GM12891 (cell line): ENCODE measurements at regions not wholly inside any gene's neighbourhood (a gene's known extent, or its start where the extent isn't known, plus 50 kb on each side); places are given as distances from the start of the nearest gene placed in this dataset.

Source experiments
- DNase-seq: peaks from one replicate; pipeline ENCODE4 v3.0.0; 2011; ENCODE audit warnings: low spot score; ENCODE audit not compliant: insufficient read length
- FAIRE-seq: peaks from 2 replicates; lab custom pipeline; 2011; peaks lifted over from hg19 to GRCh38; lab: Jason Lieb, UNC
- PAX5 ChIP-seq: IDR thresholded peaks from 2 replicates; pipeline ENCODE4 v1.6.1; 2011; ENCODE audit warnings: low read length, moderate library complexity, mild to moderate bottlenecking; ENCODE audit not compliant: insufficient read depth, severe bottlenecking
- POLR2A ChIP-seq: IDR thresholded peaks from 2 replicates; pipeline ENCODE4 v1.6.1; 2011; ENCODE audit warnings: low read depth, low read length, control low read depth
- POLR2AphosphoS5 ChIP-seq: IDR thresholded peaks from 2 replicates; pipeline ENCODE4 v1.6.1; 2011; ENCODE audit warnings: low read depth, low read length, control low read depth
- POU2F2 ChIP-seq: IDR thresholded peaks from 2 replicates; pipeline ENCODE4 v1.6.1; 2011; ENCODE audit warnings: low read depth, mild to moderate bottlenecking, control low read depth, low read length, moderate library complexity
- SPI1 ChIP-seq: IDR thresholded peaks from 2 replicates; pipeline ENCODE4 v1.6.1; 2011; ENCODE audit warnings: low read depth, low read length, control low read depth
- TAF1 ChIP-seq: IDR thresholded peaks from 2 replicates; pipeline ENCODE4 v1.6.1; 2011; ENCODE audit warnings: low read depth, low read length, control low read depth

DNA sequence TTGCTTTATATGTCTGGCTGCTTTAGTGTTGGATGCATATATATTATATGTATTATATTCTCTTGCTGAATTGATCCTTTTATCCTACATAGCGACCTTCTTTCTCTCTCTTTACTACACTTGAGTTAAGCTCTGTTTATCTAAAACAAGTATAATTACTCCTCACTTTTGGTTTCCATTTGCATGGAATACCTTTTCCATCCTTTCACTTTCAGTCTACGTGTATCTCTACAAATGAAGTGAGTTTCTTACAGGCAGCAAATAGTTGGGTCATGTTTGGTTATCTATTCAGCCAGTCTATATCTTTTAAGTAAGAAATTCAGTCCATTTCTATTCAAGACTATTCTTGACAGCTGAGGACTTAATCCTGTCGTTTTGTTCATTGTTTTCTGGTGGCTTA, 167.5 kb upstream of the USP38 start:
- TF ChIP-seq POLR2AphosphoS5, result no peak
- TF ChIP-seq SPI1, result no peak
- TF ChIP-seq PAX5, result no peak
- TF ChIP-seq POLR2A, result no peak
- TF ChIP-seq TAF1, result no peak
- no peak for TF ChIP-seq POU2F2
- FAIRE-seq (no peak), DNase-seq (no peak)

DNA sequence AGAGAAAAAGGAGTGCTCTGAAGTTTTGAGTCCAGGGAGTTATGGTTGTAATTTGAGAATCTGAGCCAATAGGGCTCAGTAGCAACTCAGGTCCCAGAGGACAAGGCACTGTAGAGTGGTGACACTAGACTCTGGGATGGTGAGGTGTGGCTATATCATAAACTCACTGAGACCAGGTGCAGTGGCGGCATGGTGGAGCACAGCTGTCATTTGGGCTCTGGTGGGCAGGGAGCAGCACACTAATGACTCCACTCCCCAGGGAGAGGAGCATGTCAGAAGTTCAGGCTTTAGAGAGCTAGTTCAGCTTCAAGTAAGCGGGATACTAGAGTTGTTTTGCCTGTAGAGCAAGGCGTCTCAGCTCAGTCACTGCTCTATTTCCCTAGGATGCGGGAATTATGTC, 165.4 kb upstream of the USP38 start:
- FAIRE-seq, result no peak
- no peak for DNase-seq
- TF ChIP-seq SPI1 (no peak), TAF1 (no peak), POLR2A (no peak), PAX5 (no peak), POLR2AphosphoS5 (no peak), POU2F2 (no peak)

DNA sequence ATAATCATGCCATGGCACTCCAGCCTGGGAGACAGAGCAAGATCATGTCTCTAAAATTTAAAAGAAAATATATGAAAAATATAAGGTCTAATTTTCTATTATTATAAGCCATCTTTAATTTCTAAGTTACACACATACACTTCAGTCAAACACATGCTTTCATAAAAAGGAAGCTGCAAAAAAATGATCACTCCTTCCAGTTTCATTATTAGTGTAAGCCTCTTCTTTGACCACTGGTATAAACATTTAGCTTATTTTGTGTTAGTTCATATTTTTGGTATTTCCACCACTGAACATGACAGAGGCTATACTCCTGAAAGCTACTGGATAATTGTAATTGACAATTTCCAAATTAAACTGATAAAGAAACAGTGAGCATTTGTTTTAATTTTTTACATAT, 163.3 kb upstream of the USP38 start:
- DNase-seq (no peak), FAIRE-seq (peak; percentile 63)
- TF ChIP-seq PAX5, result no peak
- peak; percentile 15; the same call in 1 of the 2 replicates for TF ChIP-seq SPI1

DNA sequence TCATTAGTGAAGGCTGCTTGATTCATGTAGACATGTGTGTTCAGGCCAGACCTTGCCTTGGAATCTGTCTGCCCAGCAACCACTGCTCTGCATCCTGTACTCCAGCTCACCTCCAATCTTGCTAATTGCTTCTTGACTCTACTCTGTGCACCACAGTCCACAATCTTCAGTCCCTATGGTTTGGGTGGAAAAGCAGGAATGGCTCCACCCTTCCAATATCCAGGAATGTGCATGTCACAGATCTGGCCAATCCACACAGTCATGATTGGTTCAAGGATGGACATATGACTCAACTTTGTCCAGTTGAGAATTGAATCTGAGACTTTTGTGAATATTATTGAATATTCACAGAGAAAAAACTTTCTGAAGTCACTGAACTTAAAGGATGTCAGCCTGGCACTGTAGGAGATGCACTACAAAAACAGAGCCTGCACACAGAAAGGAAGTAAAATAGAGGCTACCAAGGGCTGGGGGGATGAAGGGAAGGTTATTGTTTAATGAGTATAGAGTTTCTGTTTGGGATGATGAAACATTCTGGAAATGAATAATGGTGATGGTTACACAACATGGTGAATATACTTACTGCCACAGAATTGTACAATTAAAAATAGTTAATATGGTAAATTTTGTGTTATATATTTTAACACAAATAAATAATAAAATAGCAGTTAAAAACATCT, 161.3 kb upstream of the USP38 start:
- TF ChIP-seq POLR2AphosphoS5 (no peak), PAX5 (no peak), POLR2A (no peak), TAF1 (no peak), SPI1 (no peak), POU2F2 (no peak)
- FAIRE-seq (no peak), DNase-seq (no peak)

DNA sequence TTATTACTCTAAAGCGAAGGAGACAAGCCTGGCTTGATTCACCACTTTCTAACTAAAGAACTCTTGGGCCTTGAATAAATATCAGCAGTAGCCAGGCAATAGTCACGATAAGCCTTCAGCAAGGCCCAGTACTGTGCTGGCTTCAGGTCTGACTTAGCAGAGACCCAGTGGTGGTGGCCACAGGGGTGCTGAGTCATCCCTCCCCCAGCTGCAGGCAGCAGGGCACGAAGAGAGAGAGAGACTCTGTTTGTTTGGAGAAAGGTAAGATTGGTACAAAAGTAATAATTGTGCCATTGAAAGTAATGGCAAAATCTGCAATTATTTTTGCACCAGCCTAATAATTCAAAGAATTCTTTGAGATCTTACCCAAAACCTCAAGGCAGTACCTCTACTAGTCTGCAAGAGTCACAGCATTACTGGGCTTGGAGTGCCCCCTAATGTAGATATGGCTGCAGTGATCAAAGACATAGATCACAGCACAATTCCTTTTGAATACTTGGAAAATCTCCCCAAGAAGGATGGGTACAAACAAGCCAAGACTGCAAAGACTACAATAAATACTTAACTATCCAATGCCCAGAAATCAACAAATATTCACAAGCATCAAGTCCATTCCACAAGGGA, 159.5 kb upstream of the USP38 start:
- no peak for DNase-seq
- TF ChIP-seq POLR2A (no peak), PAX5 (no peak), TAF1 (no peak), POLR2AphosphoS5 (no peak), POU2F2 (no peak)
- no peak for FAIRE-seq

DNA sequence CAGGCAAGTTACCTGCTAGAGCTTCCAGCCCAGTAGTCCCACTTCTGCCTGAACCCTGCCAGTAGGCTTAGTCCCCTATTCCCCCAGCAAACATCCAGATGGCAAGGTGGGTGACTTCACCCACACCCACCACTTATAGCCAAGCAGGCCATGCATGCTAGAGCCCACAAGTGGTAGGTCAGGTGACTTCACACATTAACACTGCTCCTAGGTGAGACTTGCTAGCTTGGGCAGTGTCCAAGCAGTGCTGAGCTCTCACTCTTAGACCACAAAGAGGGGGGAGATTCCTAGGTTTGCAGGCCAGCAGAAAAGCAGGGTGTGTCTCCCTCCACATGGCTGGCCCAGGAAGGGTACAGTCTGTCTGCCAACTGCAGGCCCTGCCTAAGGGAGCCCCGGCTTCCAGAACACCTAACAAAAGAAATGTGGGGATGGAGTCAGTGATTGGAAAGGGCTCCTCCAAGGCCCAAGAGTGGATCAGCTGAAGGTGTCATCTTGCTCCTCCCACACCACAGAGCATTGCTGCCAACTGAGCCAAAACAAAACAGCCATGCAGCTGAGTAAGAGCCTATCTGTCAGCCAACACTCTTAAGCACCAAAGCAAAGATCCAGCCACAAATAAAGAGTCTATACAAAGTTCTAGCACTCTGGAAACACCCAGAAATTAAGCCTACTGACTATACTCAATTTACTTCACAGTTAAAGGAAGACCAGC, 158.1 kb upstream of the USP38 start:
- TF ChIP-seq POLR2AphosphoS5 (no peak), SPI1 (no peak), POU2F2 (no peak), POLR2A (no peak), TAF1 (no peak), PAX5 (no peak)
- DNase-seq (no peak), FAIRE-seq (no peak)

DNA sequence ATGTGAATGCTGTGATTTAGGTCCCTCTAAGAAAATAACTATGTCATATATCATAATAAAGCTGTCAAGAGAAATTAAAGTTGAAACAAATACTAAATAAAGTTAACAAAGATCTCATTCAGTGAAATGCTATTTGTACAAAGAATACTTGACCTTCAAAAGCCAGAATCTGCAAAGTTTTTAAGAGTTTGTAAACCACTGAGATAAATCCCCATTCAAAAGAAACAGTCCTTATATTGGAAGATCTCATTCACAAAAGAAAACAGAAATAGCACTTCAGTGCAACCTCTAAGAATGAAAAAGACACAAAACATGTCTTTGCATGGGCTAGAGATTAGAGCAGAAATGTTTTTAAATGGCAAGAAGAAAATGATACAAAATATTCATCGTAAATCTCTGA, 149.1 kb upstream of the USP38 start:
- no peak for DNase-seq
- TF ChIP-seq POLR2A (no peak), PAX5 (no peak), SPI1 (no peak), TAF1 (no peak), POU2F2 (no peak), POLR2AphosphoS5 (no peak)
- no peak for FAIRE-seq

DNA sequence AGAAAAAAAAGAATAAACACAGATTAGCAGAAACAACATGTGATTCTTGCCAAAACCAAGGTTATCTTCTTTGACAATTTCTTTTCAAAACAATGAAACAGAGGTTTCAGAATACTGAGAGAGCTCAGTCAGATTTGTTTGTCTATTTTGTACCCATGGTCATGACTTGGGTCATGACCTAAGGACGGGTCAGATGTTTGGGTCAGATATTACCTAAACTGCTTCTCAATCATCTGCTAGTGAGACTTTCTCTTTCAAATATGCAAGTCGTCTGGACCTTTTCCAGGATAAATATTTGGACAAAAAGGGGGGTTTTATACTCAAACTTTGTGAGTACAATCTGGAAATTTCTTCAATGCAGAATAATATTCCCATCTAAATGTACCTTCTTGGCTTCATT, 148.3 kb upstream of the USP38 start:
- DNase-seq, result no peak
- FAIRE-seq, result no peak
- TF ChIP-seq SPI1 (no peak), POLR2AphosphoS5 (no peak)

DNA sequence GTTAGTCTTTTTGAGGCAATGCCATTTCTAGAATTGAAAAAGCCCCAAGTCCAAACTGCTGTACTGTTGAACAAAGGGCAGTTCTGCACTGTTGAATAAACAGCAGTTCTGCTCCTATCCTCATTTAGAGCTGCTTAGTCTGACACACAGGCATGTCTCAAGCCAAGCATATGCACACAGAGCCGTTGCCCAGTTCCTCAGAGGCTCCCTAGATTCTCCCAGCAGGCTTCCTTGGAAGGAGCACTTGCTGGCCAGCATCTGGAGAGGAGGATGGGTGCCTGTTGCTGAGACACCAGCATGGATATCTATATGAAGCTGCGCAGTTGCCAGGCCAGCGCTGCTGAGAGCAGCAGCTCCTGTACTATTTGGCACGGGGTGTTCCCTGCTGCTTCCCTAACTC, 138.3 kb upstream of the USP38 start:
- FAIRE-seq (no peak), DNase-seq (no peak)
- TF ChIP-seq SPI1 (no peak), POLR2A (no peak), POLR2AphosphoS5 (no peak), PAX5 (no peak), TAF1 (no peak), POU2F2 (no peak)

DNA sequence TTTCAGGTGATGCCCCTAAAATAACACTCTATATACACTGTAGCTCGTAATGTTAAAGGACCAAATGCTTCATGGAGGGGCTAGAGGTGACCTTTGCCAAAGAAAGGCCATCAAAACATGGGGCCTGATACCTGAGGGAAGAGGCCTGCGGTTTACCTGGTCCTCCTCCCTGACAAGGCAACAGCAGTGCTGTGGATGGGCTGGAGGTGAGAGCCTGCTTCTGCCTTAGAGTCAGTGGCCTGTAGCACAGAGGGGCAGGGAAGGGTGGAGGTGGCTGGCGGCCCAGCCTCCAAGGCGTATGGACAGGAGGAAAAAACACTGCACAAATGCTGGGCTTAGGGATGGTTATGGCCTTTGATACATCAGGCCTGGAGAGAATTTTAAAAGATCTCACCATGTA, 137.8 kb upstream of the USP38 start:
- FAIRE-seq (no peak), DNase-seq (no peak)
- TF ChIP-seq POLR2A, result no peak
- no peak for TF ChIP-seq SPI1
- TF ChIP-seq TAF1, result no peak
- TF ChIP-seq POLR2AphosphoS5, result no peak
- no peak for TF ChIP-seq PAX5
- no peak for TF ChIP-seq POU2F2
